HG02840 (cell line): ENCODE measurements at regions not wholly inside any gene's neighbourhood (a gene's known extent, or its start where the extent isn't known, plus 50 kb on each side); places are given as distances from the start of the nearest gene placed in this dataset.

Source experiments
- ATAC-seq: cut with Tn5 transposase; IDR thresholded peaks from one replicate; pipeline ENCODE4 v1.9.1; 2021; ENCODE audit warnings: mild to moderate bottlenecking, moderate library complexity, moderate number of reproducible peaks; ENCODE audit not compliant: unreplicated experiment, low FRiP score

DNA sequence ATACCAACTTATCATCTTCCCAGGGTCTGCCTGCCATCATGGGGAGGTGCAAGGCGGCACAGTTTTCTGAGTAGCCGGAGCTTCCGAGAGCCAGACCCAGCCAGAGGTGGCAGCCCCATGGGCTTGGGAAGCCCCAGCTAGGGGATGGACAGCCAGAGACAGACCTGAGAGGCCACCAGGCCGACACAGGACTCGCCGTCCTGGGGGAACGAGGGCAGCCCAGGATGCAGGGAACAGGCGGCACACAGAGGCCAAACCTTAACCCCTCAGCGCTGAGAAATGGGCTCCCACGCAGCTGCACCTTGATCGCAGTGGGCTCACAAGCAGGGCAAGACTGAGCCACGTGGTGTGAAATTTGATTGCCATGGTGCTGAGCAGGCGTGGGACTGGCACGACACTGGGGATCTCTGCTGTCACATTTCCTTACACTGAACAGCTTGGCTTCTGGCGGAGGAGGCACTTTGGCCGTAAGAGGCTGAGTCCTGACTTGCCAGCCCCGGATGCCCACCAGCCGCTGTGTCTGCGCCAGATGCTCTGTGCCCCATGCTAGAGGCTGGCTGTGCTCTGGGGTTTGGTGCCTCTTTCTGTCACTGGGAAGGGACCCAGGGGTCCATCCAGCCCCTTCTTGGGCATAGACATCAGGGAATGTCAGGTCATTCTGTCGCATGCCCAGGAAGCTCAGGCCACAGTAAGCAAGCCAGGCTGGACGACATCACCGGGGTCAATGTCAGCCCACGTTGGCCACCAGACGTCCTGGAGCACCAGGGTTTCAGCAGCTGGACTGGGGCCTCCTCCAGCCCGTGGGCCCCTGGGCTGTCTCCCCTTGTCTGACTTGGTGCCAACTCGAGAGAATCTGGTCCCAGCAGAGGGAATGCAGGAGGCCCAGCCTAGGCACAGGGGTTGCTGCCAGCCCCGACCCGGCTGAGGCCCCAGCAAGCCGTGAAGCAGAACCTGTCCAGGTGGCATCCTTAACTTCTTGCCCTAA lies 312.1 kb upstream of the MYT1L start:
- no peak for ATAC-seq

DNA sequence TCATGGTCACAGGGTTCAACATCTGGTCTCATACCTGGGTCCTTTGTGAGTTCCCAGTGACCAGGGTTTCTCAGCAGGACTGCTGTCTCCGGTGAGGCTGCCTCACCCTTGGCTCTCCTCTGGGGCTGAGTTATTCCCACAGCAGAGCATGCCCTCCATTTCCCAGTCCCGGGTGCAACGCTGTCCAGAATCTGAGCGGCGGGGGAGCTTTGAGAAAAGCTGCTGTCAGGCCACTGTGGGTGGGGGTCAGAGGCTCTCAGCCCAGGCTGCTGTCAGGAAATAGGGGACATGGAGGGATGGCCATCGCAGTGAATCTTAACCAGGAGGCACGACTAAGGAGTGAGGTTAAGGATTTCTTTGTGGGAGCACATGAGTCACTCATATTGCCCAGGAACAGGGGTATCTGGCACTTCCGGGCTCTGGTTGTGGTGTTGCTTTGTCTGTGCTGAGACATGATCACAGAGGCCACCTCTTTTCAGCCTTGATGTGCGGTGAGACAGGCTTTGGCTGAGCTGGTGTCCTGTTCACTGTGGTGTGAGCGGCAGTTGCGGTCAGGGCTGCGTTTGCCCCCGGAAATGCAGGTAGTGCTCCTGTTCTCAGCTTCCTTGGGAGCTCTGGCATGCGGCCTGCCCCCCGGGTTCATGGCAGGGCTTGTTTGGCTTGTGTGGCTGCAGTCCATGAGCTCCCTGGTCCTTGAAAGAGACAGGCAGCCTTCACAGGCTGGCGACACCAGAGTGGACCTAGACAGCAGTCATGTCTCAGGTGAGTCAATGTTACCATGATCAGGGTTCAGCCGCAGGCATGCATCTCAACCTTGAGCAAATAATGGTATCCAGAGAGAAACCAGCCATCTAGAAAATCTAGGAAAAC lies 310.7 kb upstream of the MYT1L start:
- no peak for ATAC-seq

DNA sequence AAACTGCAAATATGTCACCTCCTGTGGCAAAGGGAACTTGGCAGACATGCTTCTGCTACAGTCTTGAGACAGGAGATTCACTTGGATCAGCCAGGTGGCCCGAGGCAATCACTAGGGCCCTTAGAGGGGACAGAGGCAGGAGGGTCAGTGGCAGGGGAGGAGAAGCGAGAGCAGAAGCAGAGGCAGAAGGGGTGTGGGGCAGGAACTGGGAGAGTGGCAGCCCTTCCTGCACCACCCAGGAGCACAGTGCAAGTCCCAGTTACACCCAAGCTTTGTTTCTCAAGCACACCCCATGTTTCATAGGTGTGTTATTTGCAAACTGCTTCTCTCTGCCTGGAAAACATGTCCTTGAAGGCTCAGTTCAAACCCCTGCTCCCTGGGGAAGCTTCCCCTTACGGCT lies 309.7 kb upstream of the MYT1L start:
- no peak for ATAC-seq

DNA sequence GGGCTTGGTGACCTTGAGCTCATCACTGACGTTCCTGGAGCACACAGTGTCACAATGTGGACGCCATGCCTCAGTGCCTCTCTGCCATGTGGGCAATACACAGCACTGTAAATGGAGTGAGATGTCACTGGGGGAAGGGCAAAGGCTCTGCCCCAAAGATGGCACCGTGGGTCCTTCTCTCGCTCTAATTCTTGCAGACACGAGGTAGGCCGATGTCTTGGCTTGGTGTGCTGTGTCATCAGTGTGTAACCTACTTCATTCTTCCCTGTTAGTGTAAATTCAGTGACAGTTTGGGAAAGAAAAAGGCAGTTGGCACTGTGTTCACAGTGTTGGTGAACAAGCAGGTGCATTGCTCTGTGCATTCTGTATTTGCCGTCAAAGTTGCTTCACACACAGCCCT lies 309.3 kb upstream of the MYT1L start:
- ATAC-seq, result no peak

DNA sequence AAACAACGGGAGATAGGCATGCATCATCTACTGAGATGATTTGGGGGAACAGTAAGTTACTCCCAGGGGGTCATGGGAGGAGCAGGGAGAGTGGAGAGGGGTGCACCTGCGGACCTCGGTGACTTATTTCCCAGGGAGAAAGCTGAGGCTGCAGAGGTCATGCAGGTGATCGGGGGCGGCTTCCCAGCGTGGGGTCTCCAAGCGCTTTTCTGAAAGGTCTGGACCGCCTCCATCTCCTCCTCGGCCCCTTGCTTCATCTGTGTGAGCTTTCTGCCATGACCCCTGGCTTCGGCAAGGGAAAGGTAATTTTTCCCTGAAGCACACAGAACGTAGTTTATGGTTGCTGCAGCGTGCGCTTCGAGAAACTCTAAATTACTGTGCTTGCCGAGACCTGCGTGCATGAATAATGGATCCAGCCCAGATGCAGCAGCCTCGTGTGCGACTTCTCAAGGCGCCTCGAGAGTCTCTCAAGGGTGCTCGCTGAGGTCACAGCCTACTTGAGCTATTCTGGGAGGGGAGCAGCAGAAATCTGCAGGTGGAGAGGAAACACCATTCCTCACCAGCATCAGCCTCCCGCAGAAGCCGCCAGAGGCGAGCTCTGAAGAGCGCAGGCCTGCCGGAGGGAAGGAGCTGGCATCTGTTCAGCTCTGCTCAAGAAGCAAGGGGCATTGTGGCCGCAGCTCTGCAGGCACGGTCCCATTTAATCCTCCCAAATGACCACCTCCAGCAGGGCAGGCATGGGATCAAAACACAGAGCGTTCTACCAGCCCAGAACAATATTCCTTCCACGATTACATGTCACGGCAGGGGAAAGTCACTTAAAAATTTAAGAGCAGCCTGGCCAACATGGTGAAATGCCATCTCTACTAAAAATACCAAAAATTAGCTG lies 308.4 kb upstream of the MYT1L start:
- ATAC-seq, result no peak

DNA sequence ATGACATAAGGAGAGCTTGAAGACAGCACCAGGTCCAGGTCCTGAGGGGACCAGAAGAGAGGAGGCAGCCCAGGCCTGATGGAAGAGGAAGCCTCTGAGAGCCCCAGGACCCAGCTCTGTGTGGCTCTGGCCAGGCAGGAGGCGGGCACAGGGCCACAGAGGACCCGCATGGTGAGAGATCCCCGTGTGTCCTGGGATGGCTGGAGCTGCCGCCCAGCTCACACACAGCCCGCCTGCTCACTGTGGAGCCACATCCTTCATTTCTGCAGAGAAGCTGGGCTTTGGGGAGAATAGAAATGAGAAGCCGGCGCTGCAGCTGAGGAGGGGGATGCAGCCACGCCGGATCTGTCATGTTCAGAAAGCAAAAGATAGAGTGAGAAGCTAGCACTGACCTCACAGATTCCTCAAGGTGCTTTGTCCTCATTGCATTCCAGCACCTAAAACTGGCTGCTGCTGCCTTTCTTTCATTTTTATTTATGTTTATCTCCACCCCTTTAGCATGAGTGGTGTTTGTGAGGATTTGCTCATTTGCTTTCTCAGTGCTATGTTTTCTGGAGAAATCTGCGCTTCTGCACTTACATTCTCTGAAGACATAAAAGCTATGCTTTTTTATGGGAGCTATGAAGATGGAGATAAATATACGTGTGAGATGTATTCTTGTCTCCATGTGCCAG lies 307.6 kb upstream of the MYT1L start:
- no peak for ATAC-seq

DNA sequence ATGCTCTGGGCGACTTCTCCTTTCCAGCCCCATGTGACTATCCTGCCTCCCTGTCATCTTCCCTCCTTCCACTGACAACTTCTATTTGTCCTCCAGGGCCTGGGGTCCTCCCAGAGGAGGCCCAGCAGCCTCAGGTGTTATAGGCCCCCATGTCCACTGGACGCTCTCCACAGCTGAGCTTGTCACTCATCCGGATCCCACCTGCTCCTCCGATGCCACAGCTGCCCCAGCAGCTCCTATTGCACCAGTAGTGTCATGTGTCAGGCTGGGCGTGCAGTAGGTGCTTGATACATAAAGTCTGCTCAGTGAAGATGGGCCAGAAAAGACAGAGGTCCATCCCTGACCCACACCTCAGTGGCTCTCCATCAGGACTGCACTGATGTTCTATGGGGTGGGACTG lies 305.7 kb upstream of the MYT1L start:
- ATAC-seq, result no peak

DNA sequence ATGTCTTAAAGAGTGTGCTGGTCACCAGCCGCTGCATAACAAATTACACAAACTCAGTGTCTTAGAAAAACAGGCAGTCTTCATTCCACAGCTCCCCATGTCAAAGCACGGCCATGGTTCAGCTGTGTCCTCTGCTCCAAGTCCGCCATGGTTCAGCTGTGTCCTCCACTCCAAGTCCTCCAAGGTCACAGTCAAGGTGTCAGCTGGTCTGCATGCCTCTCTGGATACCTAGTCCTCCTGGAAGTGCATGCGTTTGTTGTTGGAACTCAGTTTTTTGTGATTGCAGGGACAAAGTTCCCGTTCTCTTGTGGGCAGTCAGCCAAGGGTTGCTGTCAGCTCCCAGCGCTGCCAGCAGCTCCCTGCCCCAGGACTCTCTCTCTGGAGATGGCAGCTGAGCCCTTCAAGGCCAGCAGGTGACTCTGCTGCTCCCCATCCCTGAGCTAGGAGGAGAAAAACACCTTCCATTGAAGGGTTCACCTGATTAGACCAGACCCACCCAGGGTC lies 304.0 kb upstream of the MYT1L start:
- ATAC-seq, result no peak

DNA sequence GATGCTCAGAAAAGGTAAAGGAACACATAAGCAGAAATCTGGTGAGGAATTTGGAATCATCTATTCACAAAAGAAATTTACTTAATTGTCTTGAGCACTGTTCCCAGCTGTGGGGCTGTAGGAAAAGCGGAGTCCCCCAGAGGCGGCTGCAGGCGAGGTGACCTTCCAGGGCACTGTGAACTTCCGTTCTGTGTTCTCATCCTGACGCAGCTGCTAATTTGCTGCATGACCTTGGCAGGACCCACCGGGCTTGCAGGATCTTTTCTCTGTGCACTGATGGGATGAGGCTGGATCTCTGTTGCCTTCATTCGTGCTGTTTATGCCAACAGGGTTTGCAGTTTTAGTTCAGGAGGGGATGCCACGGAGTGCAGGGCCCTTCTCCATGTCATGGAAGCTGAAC lies 301.9 kb upstream of the MYT1L start:
- no peak for ATAC-seq

DNA sequence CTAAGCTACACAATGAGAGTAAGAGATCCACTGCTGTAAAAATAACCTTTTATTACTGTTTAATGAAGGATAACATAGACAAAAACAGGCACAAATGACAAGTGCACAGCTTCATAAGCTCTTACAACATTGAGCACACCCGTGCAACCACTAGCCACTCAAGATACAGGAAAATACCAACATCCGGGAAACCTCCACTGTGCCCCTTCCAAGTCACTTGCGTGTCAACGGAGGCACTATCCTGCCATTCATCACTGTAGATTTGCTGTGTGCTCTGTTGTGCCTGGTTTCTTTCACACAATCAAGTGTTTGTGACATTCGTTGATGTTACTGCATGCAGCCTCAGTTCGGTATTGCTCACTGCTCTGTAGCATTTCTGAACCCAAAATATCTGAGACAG lies 292.9 kb upstream of the MYT1L start:
- ATAC-seq, result no peak

DNA sequence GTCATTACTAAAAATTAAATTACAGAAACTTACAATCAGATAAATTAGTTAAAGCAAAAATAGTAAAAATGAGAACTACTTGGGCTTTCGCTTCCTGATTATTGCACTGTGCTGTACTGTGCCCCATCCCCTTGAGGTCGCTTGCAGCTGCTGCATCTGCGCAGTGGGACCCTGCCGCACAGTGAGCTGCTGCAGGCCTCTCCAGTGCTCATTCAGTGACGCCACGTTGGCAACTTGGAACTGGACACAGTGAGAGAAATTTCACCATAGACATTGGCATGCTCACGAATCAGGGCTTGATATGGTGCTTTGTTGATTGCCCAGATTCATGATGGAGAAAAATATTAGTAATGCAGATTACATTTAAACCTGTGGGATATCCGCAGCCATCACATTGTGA lies 290.8 kb upstream of the MYT1L start:
- no peak for ATAC-seq

DNA sequence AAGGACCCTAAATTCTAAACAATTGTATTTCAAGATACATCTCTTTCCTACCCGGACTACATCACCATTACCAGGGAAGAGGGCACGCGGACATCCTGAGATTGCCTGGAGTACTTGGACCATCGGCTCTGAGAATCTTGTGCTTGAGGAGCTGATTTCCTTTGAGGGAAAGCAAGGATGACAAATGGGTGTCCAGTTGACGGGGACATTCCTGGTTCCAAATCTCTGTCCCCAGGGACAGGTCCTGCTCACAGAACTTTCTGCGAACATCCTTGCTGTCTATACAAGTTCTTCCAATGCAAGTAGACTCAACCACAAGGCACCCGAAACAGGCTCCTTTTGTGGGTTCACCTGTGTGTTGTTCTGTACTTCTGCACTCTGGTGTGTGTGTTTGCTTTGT lies 289.5 kb upstream of the MYT1L start:
- ATAC-seq, result no peak

DNA sequence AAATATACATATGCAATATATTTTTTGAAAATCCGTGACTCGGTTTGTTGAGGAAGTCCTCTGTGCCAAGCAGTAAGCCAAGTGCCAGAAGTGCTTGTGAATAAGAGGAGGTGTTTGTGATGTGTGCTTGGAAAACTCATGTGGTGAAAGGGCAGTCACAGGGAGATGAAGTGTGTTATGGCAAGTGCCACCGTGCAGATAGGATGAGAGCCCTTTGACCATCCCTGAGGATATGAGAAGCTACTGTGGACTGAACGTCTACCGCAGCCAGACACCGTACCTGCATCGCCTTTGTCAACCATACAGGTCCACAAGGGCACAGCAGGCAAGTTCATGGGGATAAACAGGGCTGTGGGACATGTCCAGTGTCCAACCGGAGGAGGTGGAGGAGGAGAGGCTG lies 288.9 kb upstream of the MYT1L start:
- ATAC-seq, result no peak

DNA sequence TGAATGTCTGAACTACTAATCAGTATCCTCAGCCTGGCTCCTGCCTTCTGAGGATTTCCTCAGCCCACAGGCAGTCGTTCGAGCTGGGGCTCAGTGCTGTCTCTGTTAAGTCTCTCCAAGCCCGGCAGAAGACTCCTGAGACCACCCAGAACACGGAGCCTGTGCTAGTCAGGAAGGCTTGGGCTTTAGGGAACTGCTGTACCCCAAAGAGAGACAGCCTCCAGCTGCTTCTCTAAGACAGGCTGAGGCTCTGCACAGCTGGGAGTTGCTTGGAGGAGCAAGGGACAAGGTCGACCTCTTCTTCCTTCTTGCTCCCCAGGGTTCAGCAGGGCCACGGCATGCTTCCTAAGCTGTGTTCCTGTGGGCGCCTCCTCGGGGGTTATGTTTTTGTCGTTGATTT lies 283.4 kb upstream of the MYT1L start:
- ATAC-seq, result no peak

DNA sequence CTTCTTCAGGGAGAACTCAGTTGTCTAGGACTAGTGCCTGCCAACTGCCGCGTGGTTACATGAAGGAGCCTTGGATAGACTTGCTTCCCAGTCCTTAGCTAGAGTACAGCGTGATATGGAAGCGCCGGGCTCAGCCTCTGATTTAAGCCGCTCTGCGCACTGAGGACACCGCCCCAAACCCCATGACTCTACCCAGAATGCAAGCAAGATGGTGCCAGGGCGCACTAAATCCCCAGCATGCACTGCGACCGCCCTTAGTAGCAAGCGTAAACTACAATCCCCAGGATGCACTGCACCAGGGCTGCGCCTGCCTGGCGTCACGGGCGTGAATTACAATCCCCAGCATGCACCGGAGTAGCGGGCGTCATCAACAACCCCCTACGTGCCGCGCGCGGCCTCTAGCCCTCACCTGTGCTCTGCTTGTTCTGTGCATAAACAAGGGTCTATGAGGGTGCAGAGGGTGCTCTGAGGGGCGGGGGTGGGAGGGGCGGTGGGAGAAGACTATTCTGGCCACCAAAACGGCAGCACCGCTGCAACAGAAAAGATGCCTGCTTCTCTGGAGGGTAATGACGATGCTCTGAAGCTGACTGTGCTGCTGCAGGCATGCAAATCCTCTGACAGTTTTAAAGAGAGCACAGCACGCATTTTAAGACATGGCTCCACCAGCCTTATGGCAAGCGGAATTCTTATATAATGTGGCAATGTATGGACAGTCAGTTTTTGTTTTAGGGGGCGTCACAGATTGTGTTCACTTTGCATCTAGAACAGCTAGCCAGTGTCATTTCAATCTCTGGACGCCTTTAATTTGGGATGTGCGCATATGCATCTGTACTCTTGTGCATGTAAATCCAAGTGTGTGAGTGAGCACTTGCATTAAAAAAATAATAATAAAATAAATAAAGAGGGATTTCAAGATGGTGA lies 282.5 kb upstream of the MYT1L start:
- ATAC-seq, result peak; percentile 91

DNA sequence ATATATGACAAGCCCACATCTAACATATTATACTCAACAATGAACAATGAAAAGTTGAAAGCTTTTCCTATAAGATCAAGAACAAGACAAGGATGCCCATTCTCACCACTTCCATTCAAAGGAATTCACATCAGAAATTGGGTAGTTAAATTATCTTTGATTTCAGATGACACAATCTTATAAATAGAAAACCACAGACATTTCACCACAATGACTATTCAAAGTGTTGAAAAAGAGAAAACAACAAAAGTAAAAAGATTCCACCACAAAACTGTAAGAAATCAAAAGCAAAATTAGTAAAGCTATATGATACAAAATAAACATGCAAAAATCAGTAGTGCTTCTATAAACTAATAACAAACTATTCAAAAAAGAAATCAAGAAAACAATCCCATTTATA lies 279.7 kb upstream of the MYT1L start:
- ATAC-seq, result no peak

DNA sequence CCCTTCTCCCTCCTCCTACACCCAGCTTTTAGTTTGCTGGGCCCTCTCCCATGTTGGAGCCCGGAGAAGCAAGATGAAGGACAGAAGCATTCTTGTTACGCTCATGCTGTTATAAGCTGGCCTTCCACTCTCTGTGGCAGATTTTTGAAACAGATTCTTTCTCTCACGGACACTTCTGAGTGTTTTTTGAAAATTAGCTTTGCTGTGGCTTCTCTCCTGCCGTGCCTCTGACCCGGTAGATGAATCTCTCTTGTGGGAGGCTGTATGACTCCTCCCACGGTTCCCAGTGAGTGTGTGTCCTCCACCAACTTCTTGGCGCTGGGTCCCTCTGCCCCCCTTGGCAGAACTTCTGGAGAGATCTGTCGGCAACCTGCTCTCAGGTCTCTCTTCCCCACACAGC lies 269.3 kb upstream of the MYT1L start:
- ATAC-seq, result no peak

DNA sequence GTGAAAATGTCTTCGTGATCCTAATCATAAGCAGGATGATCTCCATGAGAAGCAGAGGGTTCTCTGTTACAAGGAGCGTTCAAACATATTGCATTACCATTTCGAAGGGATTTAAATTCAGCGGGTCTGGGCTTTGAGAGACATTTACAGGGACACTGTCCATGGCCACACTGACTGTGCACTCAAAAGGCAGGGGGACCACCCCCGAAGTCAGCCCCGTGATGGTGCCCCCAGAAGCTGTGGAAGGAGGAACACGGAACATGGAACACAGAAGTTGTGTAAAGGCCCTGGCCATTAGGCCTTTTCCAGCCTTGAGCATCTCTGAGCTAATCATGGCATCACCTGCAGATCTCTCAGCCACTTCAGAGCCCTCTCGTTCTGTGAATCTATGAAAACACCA lies 268.4 kb upstream of the MYT1L start:
- no peak for ATAC-seq

DNA sequence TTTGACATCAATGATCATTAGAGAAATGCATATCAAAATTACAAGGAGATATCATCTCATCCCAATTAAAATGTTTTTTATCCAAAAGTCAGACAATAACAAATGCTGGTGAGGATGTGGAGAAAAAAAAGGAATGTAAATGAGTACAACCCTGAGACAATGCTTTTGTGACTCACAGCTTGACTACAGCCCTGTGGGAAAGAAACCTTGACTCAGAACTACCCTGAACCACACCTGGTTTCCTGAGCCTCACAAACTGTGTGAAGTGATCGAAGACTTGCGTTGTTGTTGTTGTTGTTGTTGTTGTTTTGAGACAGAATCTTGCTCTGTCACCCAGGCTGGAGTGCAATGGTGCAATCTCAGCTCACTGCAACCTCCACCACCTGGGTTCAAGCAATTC lies 266.6 kb upstream of the MYT1L start:
- ATAC-seq, result no peak
